H1 (cell line): ENCODE measurements at regions not wholly inside any gene's neighbourhood (a gene's known extent, or its start where the extent isn't known, plus 50 kb on each side); places are given as distances from the start of the nearest gene placed in this dataset.
A peak's percentile ranks its signal among the peaks of the same experiment; 100 is the strongest.

ENCODE experiments used
- CTCF ChIA-PET: fragments of 300-600 bp; sonication (Branson Sonifier 250); formaldehyde crosslinking; loops from one replicate; lab custom pipeline; 2021; ENCODE audit not compliant: partially characterized antibody; lab: Charles Lee
- POLR2A ChIA-PET: fragments of 300-600 bp; sonication (Branson Sonifier 250); formaldehyde crosslinking; loops from one replicate; lab custom pipeline; 2021; ENCODE audit warnings: inconsistent platforms; ENCODE audit not compliant: partially characterized antibody; lab: Charles Lee
- DNase-seq, 2 experiments: peaks; one replicate each; pipeline versions ENCODE4 v3.0.0 to v3.0.0-alpha.2; 2010 to 2022; ENCODE audit warnings: low spot score in 2 of 2, low read depth in 1 of 2, mixed read lengths in 1 of 2
- FAIRE-seq: peaks from 2 replicates; lab custom pipeline; 2011; peaks lifted over from hg19 to GRCh38; lab: Jason Lieb, UNC
- H2AFZ ChIP-seq: 2 replicates; pipeline ENCODE4 v1.8.1; 2012; ENCODE audit warnings: low read length, inconsistent platforms
- H2AK5ac ChIP-seq: 2 replicates; pipeline ENCODE4 v1.6.1; 2013; ENCODE audit warnings: low read depth, low read length
- H2BK120ac ChIP-seq: replicated peaks from 2 replicates; pipeline ENCODE3; 2013; ENCODE audit warnings: low read depth, low read length, inconsistent platforms
- H2BK12ac ChIP-seq: 2 replicates; pipeline ENCODE4 v1.6.1; 2013; ENCODE audit warnings: low read depth, low read length
- H2BK15ac ChIP-seq: 2 replicates; pipeline ENCODE4 v1.6.1; 2013; ENCODE audit warnings: low read length
- H2BK20ac ChIP-seq: 2 replicates; pipeline ENCODE4 v1.6.1; 2013; ENCODE audit warnings: low read length
- H2BK5ac ChIP-seq: 2 replicates; pipeline ENCODE4 v1.6.1; 2013; ENCODE audit warnings: low read depth, low read length
- H3K14ac ChIP-seq: 2 replicates; pipeline ENCODE4 v1.6.1; 2013; ENCODE audit warnings: inconsistent platforms; ENCODE audit not compliant: insufficient read length
- H3K18ac ChIP-seq: 2 replicates; pipeline ENCODE4 v1.6.1; 2013; ENCODE audit warnings: low read length; ENCODE audit errors: extremely low read depth
- H3K23ac ChIP-seq: 2 replicates; pipeline ENCODE4 v1.6.1; 2013; ENCODE audit warnings: inconsistent platforms; ENCODE audit not compliant: insufficient read length
- H3K23me2 ChIP-seq: 2 replicates; pipeline ENCODE4 v1.6.1; 2013; ENCODE audit warnings: low read depth, low read length
- H3K27ac ChIP-seq: 2 replicates; pipeline ENCODE4 v1.6.1; 2011; ENCODE audit warnings: low read depth, low read length, inconsistent platforms
- H3K27me3 ChIP-seq, 4 experiments: replicated peaks in 1 of 4; 1 replicate in 1 of 4; 2 replicates in 3 of 4; pipeline versions ENCODE4 v1.6.1 to v1.8.1; 2011 to 2013; ENCODE audit warnings: low read length in 3 of 4, mild to moderate bottlenecking in 3 of 4, inconsistent platforms in 2 of 4, mixed read lengths in 2 of 4, moderate library complexity in 1 of 4; ENCODE audit not compliant: control insufficient read depth in 3 of 4, insufficient read depth in 3 of 4; ENCODE audit errors: extremely low read depth in 1 of 4
- H3K36me3 ChIP-seq, 4 experiments: 2 replicates each; pipeline versions ENCODE4 v1.6.1 to v1.8.1; 2011 to 2013; ENCODE audit warnings: mild to moderate bottlenecking in 4 of 4, low read length in 3 of 4, moderate library complexity in 2 of 4, control low read depth in 1 of 4, inconsistent platforms in 1 of 4; ENCODE audit not compliant: insufficient read depth in 4 of 4, control insufficient read depth in 2 of 4
- H3K4ac ChIP-seq: replicated peaks from 2 replicates; pipeline ENCODE3; 2013; ENCODE audit warnings: low read length, low read depth, mixed read lengths, inconsistent platforms; ENCODE audit not compliant: insufficient read length
- H3K4me1 ChIP-seq, 4 experiments: replicated peaks in 1 of 4; 1 replicate in 1 of 4; 2 replicates in 3 of 4; pipeline versions ENCODE4 v1.6.1 to v1.8.1; 2011 to 2013; ENCODE audit warnings: low read length in 3 of 4, inconsistent platforms in 2 of 4, mixed read lengths in 1 of 4; ENCODE audit not compliant: insufficient read depth in 4 of 4, control insufficient read depth in 3 of 4
- H3K4me2 ChIP-seq, 2 experiments: 2 replicates each; pipeline versions ENCODE4 v1.6.1 to v1.8.1; 2011 to 2013; ENCODE audit warnings: low read depth in 2 of 2, low read length in 2 of 2, control low read depth in 1 of 2, inconsistent platforms in 1 of 2, mild to moderate bottlenecking in 1 of 2; ENCODE audit not compliant: insufficient read depth in 1 of 2
- H3K4me3 ChIP-seq, 4 experiments: fragments of 200-600, 300-600 bp in 1 of 4; sonication (generic), shearing (Covaris generic), sonication (Bioruptor Twin) in 1 of 4; 2 replicates each; pipeline versions ENCODE4 v1.5.1 to v1.8.1; 2011 to 2016; ENCODE audit warnings: low read length in 4 of 4, low read depth in 3 of 4, control low read depth in 2 of 4, inconsistent platforms in 2 of 4, mild to moderate bottlenecking in 2 of 4, mixed read lengths in 1 of 4, moderate library complexity in 1 of 4; ENCODE audit not compliant: insufficient read depth in 2 of 4; ENCODE audit errors: extremely low read depth in 1 of 4
- H3K56ac ChIP-seq: replicated peaks from 2 replicates; pipeline ENCODE3; 2013; ENCODE audit warnings: low read depth, mild to moderate bottlenecking, mixed read lengths, low read length, inconsistent platforms; ENCODE audit not compliant: insufficient read length
- H3K79me1 ChIP-seq: 2 replicates; pipeline ENCODE4 v1.6.1; 2013; ENCODE audit warnings: low read depth, low read length, control low read depth
- H3K79me2 ChIP-seq, 2 experiments: 2 replicates each; pipeline versions ENCODE4 v1.6.1 to v1.8.1; 2012 to 2013; ENCODE audit warnings: low read length in 2 of 2, mild to moderate bottlenecking in 2 of 2, inconsistent platforms in 1 of 2; ENCODE audit not compliant: insufficient read depth in 2 of 2, control insufficient read depth in 1 of 2
- H3K9ac ChIP-seq, 4 experiments: replicated peaks in 1 of 4; 1 replicate in 1 of 4; 2 replicates in 3 of 4; pipeline versions ENCODE4 v1.6.1 to v1.8.1; 2011 to 2013; ENCODE audit warnings: low read depth in 3 of 4, low read length in 3 of 4, control low read depth in 2 of 4, mild to moderate bottlenecking in 2 of 4, moderate library complexity in 2 of 4, inconsistent platforms in 1 of 4; ENCODE audit errors: extremely low read depth in 1 of 4
- H3K9me3 ChIP-seq, 2 experiments: 2 replicates each; pipeline versions ENCODE4 v1.6.1 to v1.8.1; 2012 to 2013; ENCODE audit warnings: mild to moderate bottlenecking in 2 of 2, moderate library complexity in 2 of 2, control low read depth in 1 of 2, inconsistent platforms in 1 of 2, low read depth in 1 of 2, low read length in 1 of 2, mixed read lengths in 1 of 2; ENCODE audit not compliant: insufficient read depth in 2 of 2
- H4K20me1 ChIP-seq, 2 experiments: replicated peaks in 1 of 2; 2 replicates each; pipeline versions ENCODE3 to v1.8.1; 2011 to 2013; ENCODE audit warnings: inconsistent platforms in 2 of 2, low read length in 2 of 2, mild to moderate bottlenecking in 1 of 2; ENCODE audit not compliant: insufficient read depth in 2 of 2, control insufficient read depth in 1 of 2
- H4K5ac ChIP-seq: 2 replicates; pipeline ENCODE4 v1.6.1; 2013; ENCODE audit warnings: low read length, low read depth, mixed read lengths, inconsistent platforms; ENCODE audit not compliant: insufficient read length
- H4K8ac ChIP-seq: 2 replicates; pipeline ENCODE4 v1.8.0; 2013; ENCODE audit warnings: mild to moderate bottlenecking, moderate library complexity, low read length, inconsistent platforms; ENCODE audit not compliant: insufficient read depth; ENCODE audit errors: extremely low read depth
- H4K91ac ChIP-seq: replicated peaks from 2 replicates; pipeline ENCODE3; 2013; ENCODE audit warnings: low read length, mixed read lengths, inconsistent platforms; ENCODE audit not compliant: insufficient read length
- CBX5 ChIP-seq: fragments of 300-800, 300-1000 bp; sonication (generic); IDR thresholded peaks from 2 replicates; pipeline ENCODE4 v1.7.1; 2016; ENCODE audit warnings: antibody characterized with exemption, low read length, low read depth
- CBX8 ChIP-seq: fragments of 300-800, 300-1000 bp; sonication (generic); IDR thresholded peaks from 2 replicates; pipeline ENCODE4 v1.7.1; 2016; ENCODE audit warnings: low read depth, low read length, borderline replicate concordance
- CREB1 ChIP-seq: IDR thresholded peaks from 2 replicates; pipeline ENCODE4 v1.6.1; 2012; ENCODE audit warnings: inconsistent platforms
- EZH2 ChIP-seq: fragments of 200-600 bp; sonication (generic); IDR thresholded peaks from 2 replicates; pipeline ENCODE4 v1.7.1; 2012; ENCODE audit warnings: low read depth, mild to moderate bottlenecking, moderate library complexity, low read length, inconsistent platforms; ENCODE audit not compliant: severe bottlenecking
- FOSL1 ChIP-seq: IDR thresholded peaks from 2 replicates; pipeline ENCODE4 v1.6.1; 2011; ENCODE audit warnings: mild to moderate bottlenecking, low read depth, low read length, moderate library complexity; ENCODE audit not compliant: insufficient read depth
- KDM5A ChIP-seq: fragments of 200-600 bp; IDR thresholded peaks from 2 replicates; pipeline ENCODE4 v1.7.1; 2012; ENCODE audit warnings: mild to moderate bottlenecking, low read length, inconsistent platforms, mixed read lengths
- PHF8 ChIP-seq: fragments of 200-600 bp; sonication (generic); conservative IDR thresholded peaks from 2 replicates; pipeline ENCODE4 v1.7.1; 2012; ENCODE audit warnings: low read depth, mild to moderate bottlenecking, inconsistent platforms, low read length, moderate library complexity
- POU5F1 ChIP-seq: IDR thresholded peaks from 2 replicates; pipeline ENCODE4 v1.6.1; 2011; ENCODE audit warnings: low read depth, mild to moderate bottlenecking, low read length, moderate library complexity
- SP4 ChIP-seq: IDR thresholded peaks from 2 replicates; pipeline ENCODE4 v1.6.1; 2012; ENCODE audit warnings: low read length, inconsistent platforms
- SUZ12 ChIP-seq: fragments of 200-600 bp; sonication (generic); IDR thresholded peaks from 2 replicates; pipeline ENCODE4 v1.6.1; 2012; ENCODE audit warnings: mild to moderate bottlenecking, inconsistent platforms, low read length, moderate library complexity, mixed read lengths
- TAF7 ChIP-seq: optimal IDR thresholded peaks from 2 replicates; pipeline ENCODE3; 2011; ENCODE audit warnings: low read depth, mild to moderate bottlenecking, inconsistent platforms, low read length, moderate library complexity, borderline replicate concordance
- TBP ChIP-seq: IDR thresholded peaks from 2 replicates; pipeline ENCODE4 v1.6.1; 2011; ENCODE audit warnings: low read depth, low read length, improper control_type of control experiment
- WGBS, 2 experiments: shearing (Covaris generic) in 1 of 2; methylation state at CpG; one replicate each; pipeline versions ENCODE4 v1.1.6 to v1.1.7; 2013 to 2015; ENCODE audit warnings: low lambda C conversion rate in 2 of 2, mixed read lengths in 2 of 2, inconsistent platforms in 1 of 2, low coverage in 1 of 2, missing lambda C conversion rate in 1 of 2; ENCODE audit not compliant: insufficient replicate concordance in 2 of 2, insufficient coverage in 1 of 2, insufficient read length in 1 of 2; ENCODE audit errors: extremely low coverage in 1 of 2, missing lambda C conversion rate in 1 of 2; 5-methylcytosine and 5-hydroxymethylcytosine counted together
- TF ChIP-seq, protein P1 (sequence below): IDR thresholded peaks from 2 replicates; pipeline ENCODE4 v1.6.1; 2011; ENCODE audit warnings: low read depth, mild to moderate bottlenecking, low read length; ENCODE audit not compliant: insufficient read depth
- TF ChIP-seq, protein P2 (sequence below): IDR thresholded peaks from 2 replicates; pipeline ENCODE4 v1.6.1; 2012; ENCODE audit warnings: inconsistent platforms

DNA sequence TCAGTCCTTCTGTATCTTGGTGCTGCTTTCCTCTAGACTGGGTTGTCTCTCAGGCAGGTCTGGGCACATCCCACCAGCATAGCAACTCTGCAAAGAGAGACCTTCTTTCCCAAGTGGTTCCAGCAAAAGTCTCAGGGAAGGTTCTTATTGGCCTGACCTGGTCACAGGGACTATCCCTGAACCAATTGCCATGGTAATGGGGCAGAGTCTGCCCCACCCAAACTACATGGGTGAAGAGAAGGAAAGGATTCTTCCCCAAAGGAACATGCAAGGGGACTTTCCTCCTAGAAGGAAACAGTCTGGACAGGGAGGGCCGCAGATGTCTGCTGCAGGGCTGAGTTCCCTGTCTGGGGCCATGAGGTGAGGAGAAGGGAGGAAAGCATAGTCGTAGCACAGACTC is 122.2 kb upstream of the NCOR2 start:
- Histone ChIP-seq H4K20me1 (no peaks in the 10 kb centered on the region), H3K9ac (no peak overlapping the region), H3K9me3 (no peaks in the 10 kb centered on the region; a peak in 1 of 4 replicates), H3K18ac (peak overlapping the region; percentile 24; the same call in 1 of the 2 replicates), H3K23ac (no peak overlapping the region), H4K5ac (no peak overlapping the region), H2BK120ac (no peak overlapping the region), H3K79me1 (no peaks in the 10 kb centered on the region), H2BK12ac (no peak overlapping the region), H2BK20ac (no peak overlapping the region), H3K4me1 (peaks cover 0 to 2% (median 0%) of the 10 kb centered on the region in 4 experiments; a peak in 3 of 7 replicates), H2AFZ (no peak overlapping the region), H3K4me2 (no peak overlapping the region), H2BK5ac (no peak overlapping the region), H2AK5ac (no peak overlapping the region), H3K4ac (no peak overlapping the region), H3K27me3 (no peaks in the 10 kb centered on the region), H3K23me2 (no peaks in the 10 kb centered on the region), H4K8ac (no peak overlapping the region), H2BK15ac (0 out of 2 replicates have a peak overlapping the region, but pooled peaks have one; percentile 53), H3K14ac (no peak overlapping the region), H3K56ac (no peak overlapping the region), H3K36me3 (no peaks in the 10 kb centered on the region), H3K4me3 (no peak overlapping the region), H4K91ac (no peak overlapping the region), H3K79me2 (no peaks in the 10 kb centered on the region), H3K27ac (no peak overlapping the region)
- FAIRE-seq (no peak), DNase-seq (no peak)
- 100% methylated on average over 2 of the region's 2 CpGs; no CpG with 5 or more reads in 1 of the 2 experiments for WGBS, 2 experiments
- ChIA-PET POLR2A (interaction anchor here (1.2 kb wide), 1 partner anchor 73 kb away, joined by 3 read pairs; no protein-coding TSS in a partner anchor), CTCF (no interaction called here)
- TF ChIP-seq PHF8 (no peak), TAF7 (no peak), EZH2 (no peak), CBX5 (no peak), SUZ12 (no peak), FOSL1 (no peak), CBX8 (no peak), CREB1 (no peak), KDM5A (no peak), TBP (no peak), SP4 (no peak), POU5F1 (no peak)
- TF ChIP-seq, protein P1, sequence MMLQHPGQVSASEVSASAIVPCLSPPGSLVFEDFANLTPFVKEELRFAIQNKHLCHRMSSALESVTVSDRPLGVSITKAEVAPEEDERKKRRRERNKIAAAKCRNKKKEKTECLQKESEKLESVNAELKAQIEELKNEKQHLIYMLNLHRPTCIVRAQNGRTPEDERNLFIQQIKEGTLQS: no peak
- TF ChIP-seq, protein P2, sequence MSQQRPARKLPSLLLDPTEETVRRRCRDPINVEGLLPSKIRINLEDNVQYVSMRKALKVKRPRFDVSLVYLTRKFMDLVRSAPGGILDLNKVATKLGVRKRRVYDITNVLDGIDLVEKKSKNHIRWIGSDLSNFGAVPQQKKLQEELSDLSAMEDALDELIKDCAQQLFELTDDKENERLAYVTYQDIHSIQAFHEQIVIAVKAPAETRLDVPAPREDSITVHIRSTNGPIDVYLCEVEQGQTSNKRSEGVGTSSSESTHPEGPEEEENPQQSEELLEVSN: no peak
